Loucy (cell line): ENCODE measurements at regions not wholly inside any gene's neighbourhood (a gene's known extent, or its start where the extent isn't known, plus 50 kb on each side); places are given as distances from the start of the nearest gene placed in this dataset.
"Not testable (repeated sequence)": the region's sequence is repeated elsewhere in the genome, so short reads cannot be mapped to it uniquely, and the experiment has no call there.

Experiments
- H2AFZ ChIP-seq: fragments of 200-600 bp; sonication (generic); 2 replicates; pipeline ENCODE4 v1.6.0; 2016; ENCODE audit warnings: antibody characterized with exemption, mild to moderate bottlenecking, low read length, moderate library complexity
- H3F3A ChIP-seq: fragments of 200-600 bp; 2 replicates; pipeline ENCODE4 v1.6.0; 2016; ENCODE audit warnings: antibody characterized with exemption, low read depth, mild to moderate bottlenecking
- H3K27me3 ChIP-seq: fragments of 200-600 bp; sonication (generic); 2 replicates; pipeline ENCODE4 v1.6.1; 2014; ENCODE audit warnings: low read length, mild to moderate bottlenecking; ENCODE audit not compliant: insufficient read depth, poor library complexity, severe bottlenecking
- H3K36me3 ChIP-seq: fragments of 200-600 bp; sonication (generic); 2 replicates; pipeline ENCODE4 v1.6.1; 2016; ENCODE audit warnings: low read length; ENCODE audit not compliant: insufficient read depth
- H3K4me1 ChIP-seq: fragments of 200-600 bp; sonication (generic); 2 replicates; pipeline ENCODE4 v1.5.1; 2014; ENCODE audit warnings: low read length, mild to moderate bottlenecking; ENCODE audit not compliant: insufficient read depth, poor library complexity, severe bottlenecking
- H3K4me2 ChIP-seq: fragments of 200-600 bp; sonication (generic); 2 replicates; pipeline ENCODE4 v1.6.0; 2014; ENCODE audit warnings: antibody characterized with exemption, low read length, low read depth, mild to moderate bottlenecking; ENCODE audit not compliant: poor library complexity, severe bottlenecking
- H3K4me3 ChIP-seq: fragments of 200-600 bp; sonication (generic); 2 replicates; pipeline ENCODE4 v1.5.1; 2014; ENCODE audit warnings: low read length, mild to moderate bottlenecking, mixed read lengths; ENCODE audit not compliant: poor library complexity, severe bottlenecking
- H3K79me2 ChIP-seq: fragments of 200-600 bp; sonication (generic); 2 replicates; pipeline ENCODE4 v1.6.1; 2014; ENCODE audit warnings: low read length; ENCODE audit not compliant: insufficient read depth
- H3K9ac ChIP-seq: fragments of 200-600 bp; sonication (generic); 2 replicates; pipeline ENCODE4 v1.6.0; 2014; ENCODE audit warnings: mild to moderate bottlenecking, low read depth, low read length, moderate library complexity; ENCODE audit not compliant: poor library complexity, severe bottlenecking
- H3K9me2 ChIP-seq: fragments of 200-600 bp; sonication (generic); replicated peaks from 2 replicates; pipeline ENCODE4 v1.6.1; 2016; ENCODE audit warnings: low read depth, low read length, mixed read lengths
- H3K9me3 ChIP-seq: fragments of 200-600 bp; sonication (generic); 2 replicates; pipeline ENCODE4 v1.6.1; 2014; ENCODE audit warnings: mild to moderate bottlenecking, antibody characterized with exemption, low read length, low read depth; ENCODE audit not compliant: insufficient read depth
- H4K20me1 ChIP-seq: fragments of 200-600 bp; sonication (generic); 2 replicates; pipeline ENCODE4 v1.6.0; 2014; ENCODE audit warnings: antibody characterized with exemption, low read length, mild to moderate bottlenecking; ENCODE audit not compliant: insufficient read depth, poor library complexity, severe bottlenecking
- CTCF ChIP-seq: fragments of 200-600 bp; sonication (generic); conservative IDR thresholded peaks from 2 replicates; pipeline ENCODE4 v1.5.1; 2014; ENCODE audit warnings: mild to moderate bottlenecking, antibody characterized with exemption, low read length
- EZH2phosphoT487 ChIP-seq: fragments of 200-600 bp; IDR thresholded peaks from 2 replicates; pipeline ENCODE4 v1.6.1; 2018; ENCODE audit warnings: antibody characterized with exemption, mild to moderate bottlenecking, moderate library complexity, borderline replicate concordance

GRCh38 chr6:85237478-85237877 is 212.4 kb upstream of the NT5E start:
- Histone ChIP-seq H3K79me2 (no peaks in the 10 kb centered on the region), H3K4me3 (no peak overlapping the region), H3K4me1 (no peaks in the 10 kb centered on the region), H3K36me3 (no peaks in the 10 kb centered on the region), H3K9me2 (no peaks in the 10 kb centered on the region), H2AFZ (no peak overlapping the region), H3K4me2 (no peak overlapping the region), H4K20me1 (no peaks in the 10 kb centered on the region), H3K27me3 (no peaks in the 10 kb centered on the region), H3K9ac (no peak overlapping the region), H3F3A (no peaks in the 10 kb centered on the region), H3K9me3 (no peaks in the 10 kb centered on the region)
- no peak for TF ChIP-seq EZH2phosphoT487
- no peak for TF ChIP-seq CTCF

GRCh38 chr6:85236636-85237035 is 213.2 kb upstream of the NT5E start:
- Histone ChIP-seq H3K27me3 (no peaks in the 10 kb centered on the region), H3K79me2 (no peaks in the 10 kb centered on the region), H4K20me1 (no peaks in the 10 kb centered on the region), H3F3A (no peaks in the 10 kb centered on the region), H3K9ac (no peak overlapping the region), H3K4me3 (no peak overlapping the region), H3K4me2 (no peak overlapping the region), H2AFZ (no peak overlapping the region), H3K36me3 (no peaks in the 10 kb centered on the region), H3K9me3 (no peaks in the 10 kb centered on the region), H3K4me1 (no peaks in the 10 kb centered on the region), H3K9me2 (no peaks in the 10 kb centered on the region)
- TF ChIP-seq EZH2phosphoT487 (no peak), CTCF (no peak)

GRCh38 chr6:85227345-85227744 is 222.5 kb upstream of the NT5E start:
- not testable (repeated sequence) for H4K20me1 ChIP-seq, H3K9me2 ChIP-seq, H2AFZ ChIP-seq, H3K36me3 ChIP-seq, H3K4me2 ChIP-seq, H3K4me1 ChIP-seq, H3K27me3 ChIP-seq, H3K9ac ChIP-seq, H3K79me2 ChIP-seq, H3K9me3 ChIP-seq, H3F3A ChIP-seq, H3K4me3 ChIP-seq

- not testable (repeated sequence) for H3F3A ChIP-seq, H3K4me1 ChIP-seq, H3K79me2 ChIP-seq, H3K9me2 ChIP-seq, H3K27me3 ChIP-seq, H3K9me3 ChIP-seq, H3K4me2 ChIP-seq, H4K20me1 ChIP-seq, H3K9ac ChIP-seq, H3K36me3 ChIP-seq, H3K4me3 ChIP-seq, H2AFZ ChIP-seq
Measured at GRCh38 chr6:85212794-85213193, 237.1 kb upstream of the NT5E start.
